GF-D8 (cell line): ENCODE measurements at regions not wholly inside any gene's neighbourhood (a gene's known extent, or its start where the extent isn't known, plus 50 kb on each side); places are given as distances from the start of the nearest gene placed in this dataset.
"Not testable (repeated sequence)": the region's sequence is repeated elsewhere in the genome, so short reads cannot be mapped to it uniquely, and the experiment has no call there.

Experiments used
- DNase-seq: peaks from one replicate; lab custom pipeline; 2025; lab: John Stamatoyannopoulos, UW

DNA sequence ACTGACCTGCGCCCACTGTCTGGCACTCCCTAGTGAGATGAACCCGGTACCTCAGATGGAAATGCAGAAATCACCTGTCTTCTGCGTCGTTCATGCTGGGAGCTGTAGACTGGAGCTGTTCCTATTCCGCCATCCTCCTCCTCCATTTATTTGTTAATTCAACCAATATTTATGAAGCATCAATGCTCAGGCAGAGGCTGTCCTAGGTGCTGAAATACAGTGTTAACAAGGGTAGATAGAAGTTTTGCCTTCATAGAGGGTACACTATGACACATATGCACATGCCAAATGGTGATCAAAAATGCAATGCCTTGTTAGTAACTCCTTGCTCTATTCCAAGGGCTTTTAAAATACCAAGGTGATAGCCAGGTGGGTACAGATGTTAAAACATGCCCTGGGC is 166.0 kb upstream of the CCL2 start:
- not testable (repeated sequence) for DNase-seq

DNA sequence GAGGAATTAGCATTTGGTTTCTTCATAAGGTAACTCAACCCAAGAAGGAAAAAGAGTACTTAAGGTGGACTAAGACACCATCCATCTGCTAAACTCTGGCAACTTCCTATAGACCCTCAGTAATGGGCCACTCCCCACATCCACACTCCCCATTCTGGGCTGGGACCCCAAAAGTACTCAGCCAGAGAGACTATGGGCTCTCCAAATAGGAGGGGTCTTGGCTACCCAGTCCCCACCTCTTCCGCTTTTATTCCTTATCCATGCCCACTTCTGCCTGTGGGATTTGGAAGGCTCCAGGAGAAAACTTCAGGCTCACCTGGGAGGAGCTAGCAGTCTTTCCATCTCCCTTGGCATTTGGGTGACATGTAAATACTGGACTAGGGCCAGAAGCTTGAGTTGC is 164.5 kb upstream of the CCL2 start:
- no peak for DNase-seq

DNA sequence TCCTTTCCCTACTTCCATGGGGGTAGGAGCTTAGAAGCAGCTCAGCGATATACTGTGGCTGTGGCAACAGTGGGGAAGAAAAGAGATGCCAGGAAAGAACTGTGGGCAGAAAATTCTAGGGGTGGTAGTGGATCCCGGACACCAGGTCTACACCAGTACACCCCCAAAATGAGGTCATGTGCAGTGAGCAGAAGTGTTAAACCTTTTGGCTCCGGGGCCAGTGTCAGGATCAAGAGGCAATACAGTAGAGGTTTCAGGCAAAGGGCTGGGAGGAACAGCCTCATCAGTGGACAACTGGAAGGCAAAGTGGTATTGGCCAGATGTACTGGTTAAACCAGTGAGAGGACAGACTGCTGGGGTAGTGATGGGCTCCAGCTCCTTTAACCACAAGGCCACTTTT is 163.1 kb upstream of the CCL2 start:
- DNase-seq: no peak

DNA sequence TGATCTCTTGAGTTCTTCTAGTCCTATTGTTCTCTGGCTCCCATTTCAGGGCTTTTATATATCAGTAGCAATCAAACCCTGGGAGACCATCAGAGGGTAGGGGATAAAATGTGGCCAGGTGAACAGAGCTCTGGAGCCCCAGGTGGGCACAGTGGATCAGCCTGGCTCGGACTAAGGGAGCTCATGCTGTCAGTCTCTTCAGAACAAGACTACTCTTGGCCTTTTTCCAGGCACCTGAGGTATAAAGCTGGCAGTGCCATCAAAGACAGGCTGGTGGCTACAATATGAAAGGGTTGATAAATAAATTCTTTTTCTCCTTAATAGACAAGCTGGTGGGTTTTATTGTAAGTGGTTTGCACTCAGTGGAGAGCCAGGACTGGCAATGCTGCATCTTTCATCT is 160.0 kb upstream of the CCL2 start:
- DNase-seq: no peak

DNA sequence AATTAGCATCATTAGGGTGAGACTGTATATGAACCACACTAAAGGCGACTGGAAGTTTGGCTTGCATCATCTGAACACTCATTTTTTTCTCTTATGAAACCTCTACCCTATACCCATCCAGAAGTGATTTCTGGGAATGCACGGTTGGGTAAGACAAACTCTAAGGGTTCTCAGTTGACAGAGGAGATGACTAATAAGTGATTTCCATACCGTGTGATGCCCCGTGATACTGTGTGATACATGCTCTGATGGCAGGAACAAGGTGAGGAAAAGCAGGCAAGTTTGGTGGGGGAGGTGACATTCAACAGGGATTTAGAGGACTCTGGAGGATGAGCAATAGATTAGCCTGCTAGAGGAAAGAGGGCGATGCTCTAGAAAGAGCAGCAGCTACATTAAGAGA is 156.4 kb upstream of the CCL2 start:
- no peak for DNase-seq

DNA sequence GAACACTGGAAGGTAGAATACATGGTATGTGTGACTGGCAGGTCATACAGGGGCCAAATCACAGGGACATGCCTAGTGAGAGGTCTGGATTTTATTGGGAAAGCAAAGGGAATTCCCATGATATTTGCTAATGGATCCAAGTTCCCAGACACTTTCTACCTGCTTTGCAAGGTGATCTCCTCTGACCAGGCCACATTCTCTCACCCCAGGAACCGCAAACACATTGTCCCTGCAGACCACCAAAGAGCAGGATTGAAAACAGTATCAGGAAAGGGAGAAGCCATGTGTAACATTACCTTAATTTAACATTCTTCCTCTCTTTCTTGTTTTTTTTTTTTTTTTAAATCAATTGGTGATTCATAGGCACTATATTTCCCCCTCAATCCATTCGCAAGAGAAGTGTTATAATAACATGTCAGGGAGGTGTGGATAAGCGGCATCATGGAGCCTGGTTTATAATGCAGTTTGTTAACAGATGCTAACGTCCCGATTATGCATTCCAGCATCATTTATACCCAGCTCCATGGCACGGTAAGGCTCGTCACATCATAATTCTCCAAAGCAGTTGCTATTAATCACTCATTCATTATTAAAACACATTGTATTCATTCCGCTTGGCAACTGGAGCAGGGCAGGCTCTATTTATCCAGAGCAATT is 155.1 kb upstream of the CCL2 start:
- DNase-seq: no peak

DNA sequence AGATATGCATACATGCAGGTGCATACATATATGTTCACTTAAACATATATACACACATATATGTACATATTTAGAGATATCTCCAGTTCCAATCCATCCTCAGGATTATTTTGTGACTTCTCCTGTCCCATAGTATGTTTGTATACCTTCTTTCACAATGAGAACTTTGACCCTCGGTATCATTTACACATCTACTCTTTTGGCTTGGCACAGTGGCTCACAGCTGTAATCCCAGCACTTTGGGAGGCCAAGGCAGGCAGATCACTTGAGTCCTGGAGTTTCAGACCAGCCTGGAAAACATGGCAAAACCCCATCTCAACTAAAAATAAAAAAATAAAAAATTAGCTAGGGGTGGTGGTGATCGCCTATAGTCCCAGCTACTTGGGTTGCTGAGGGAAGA is 148.1 kb upstream of the CCL2 start:
- DNase-seq: no peak

DNA sequence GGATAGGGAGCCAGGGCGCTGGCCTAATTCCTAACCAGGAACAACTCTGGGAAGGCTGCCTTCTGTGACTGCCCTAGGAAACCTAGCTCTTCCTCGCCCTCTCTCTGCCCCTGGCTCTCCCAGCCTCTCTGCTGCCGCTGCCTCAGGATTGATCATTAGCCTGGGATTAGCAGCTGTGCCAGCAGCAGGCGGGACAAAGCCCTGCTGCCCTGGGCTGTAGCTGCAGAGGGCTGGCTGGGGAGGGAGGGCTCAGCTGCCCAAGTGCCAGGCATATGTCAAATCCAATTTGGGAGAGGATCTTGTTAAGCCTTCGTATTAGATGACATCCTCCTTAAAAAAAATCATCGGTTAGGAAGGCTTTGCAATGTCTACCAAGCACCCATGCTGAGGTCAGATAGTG is 144.8 kb upstream of the CCL2 start:
- no peak for DNase-seq

DNA sequence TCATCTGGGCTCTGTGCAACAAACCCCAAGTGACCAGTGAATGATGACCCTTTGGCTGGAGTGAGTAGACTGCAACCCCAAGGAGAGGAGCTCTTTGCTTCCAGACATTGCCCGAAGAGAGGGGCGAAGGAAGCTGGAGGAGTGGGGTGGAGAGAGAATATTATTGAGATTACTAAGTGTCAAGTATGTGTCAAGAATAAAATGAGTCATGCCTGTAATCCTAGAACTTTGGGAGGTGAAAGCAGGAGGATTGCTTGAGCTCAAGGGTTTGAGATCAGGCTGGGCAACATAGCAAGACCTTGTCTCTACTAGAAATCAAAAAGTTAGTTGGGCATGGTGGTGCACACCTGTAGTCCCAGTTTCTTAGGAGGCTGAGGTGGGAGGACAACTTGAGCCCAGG is 142.0 kb upstream of the CCL2 start:
- no peak for DNase-seq

DNA sequence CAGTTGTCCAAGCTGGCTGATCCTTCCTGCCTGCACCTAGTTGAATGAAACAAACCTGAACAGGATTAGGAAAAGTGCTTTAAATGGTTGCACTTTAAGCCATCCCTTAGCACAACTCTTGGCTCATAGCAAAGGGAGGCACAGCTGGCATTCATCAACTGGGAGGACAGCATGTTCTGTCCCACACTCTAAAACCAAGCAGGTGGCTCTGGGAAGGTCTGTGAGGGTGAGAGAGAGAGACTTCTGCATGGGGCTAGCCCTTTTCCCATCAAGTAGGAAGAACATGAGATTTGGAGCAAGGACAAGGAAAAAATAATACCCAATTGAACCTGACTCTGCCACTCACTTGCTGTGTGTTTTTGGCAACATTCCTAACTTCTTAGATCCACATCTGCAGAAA is 140.9 kb upstream of the CCL2 start:
- no peak for DNase-seq

DNA sequence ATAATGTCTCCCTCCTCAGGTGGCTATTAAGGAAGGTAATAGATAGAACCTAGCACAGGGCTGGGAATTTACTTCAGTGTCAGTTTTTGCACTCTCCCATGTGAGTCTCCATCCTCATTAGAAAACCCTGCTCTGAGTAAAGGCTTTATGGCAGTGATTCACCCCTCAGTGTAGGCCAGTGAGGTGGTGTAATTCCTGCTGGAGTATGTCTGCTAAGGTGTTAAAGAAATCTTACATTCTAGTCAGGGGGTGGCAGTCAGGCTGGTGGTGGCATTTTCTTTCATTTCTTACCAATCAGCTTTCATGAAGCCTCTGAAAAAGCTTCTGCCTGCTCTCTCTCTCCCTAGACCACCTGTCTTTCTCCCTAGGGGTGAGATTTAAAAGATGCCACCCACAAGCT is 138.8 kb upstream of the CCL2 start:
- DNase-seq: no peak

DNA sequence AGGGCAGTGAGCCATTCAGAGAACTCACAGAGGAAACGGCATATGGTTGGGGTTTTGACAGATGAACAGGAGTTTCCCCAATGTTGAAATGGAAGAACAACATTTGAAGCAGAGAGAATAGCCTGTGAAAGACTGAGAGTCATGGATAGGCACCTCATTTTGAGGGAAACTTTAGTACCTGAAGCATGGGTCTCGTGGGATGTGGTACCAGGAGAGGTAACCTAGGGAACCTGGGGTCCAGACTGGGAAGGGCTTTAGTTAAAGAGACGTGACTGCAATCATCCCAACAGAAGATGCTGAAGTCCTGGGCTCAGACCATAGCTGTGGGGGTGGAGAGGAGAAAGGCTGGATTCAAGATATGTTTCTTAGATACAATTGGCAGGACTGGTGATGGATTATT is 137.8 kb upstream of the CCL2 start:
- DNase-seq: no peak

DNA sequence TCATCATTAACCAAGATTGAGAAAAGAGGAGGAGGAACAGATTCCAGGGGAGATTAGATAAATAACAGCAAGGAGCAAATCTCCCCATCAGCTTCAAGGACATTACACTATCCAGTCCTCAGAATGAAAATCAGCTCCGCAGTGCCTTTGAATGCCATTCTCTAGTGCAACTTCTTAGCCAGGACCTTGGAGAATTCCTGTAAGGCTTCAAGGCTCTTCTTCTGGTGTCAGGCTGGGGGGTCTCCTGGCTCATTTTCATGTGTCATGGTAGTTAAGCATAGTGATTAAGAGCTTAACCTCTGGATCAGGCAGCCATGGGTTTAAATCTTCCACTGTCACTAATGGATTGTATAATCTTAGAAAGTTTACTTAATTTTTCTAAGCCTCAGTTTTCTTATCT is 137.3 kb upstream of the CCL2 start:
- DNase-seq: no peak

DNA sequence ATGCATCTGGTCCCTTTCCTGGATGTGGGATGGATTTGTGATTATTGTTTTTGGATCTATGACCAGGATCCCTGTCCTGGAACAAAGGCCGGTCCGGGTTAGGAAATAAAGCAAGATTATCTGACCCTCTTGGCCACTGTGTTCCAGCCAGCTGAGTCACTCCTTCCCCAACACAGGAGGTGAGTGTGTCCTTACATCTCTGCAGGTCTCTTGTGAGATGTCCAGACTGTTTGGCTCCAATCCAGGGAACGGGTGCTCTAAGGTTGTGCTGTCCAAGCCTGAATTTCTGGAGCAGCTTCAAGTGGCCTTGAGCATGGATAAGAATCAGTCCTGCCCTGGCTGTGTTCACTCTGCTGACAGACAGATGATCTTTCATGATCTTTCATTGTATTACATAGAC is 136.5 kb upstream of the CCL2 start:
- DNase-seq: no peak

DNA sequence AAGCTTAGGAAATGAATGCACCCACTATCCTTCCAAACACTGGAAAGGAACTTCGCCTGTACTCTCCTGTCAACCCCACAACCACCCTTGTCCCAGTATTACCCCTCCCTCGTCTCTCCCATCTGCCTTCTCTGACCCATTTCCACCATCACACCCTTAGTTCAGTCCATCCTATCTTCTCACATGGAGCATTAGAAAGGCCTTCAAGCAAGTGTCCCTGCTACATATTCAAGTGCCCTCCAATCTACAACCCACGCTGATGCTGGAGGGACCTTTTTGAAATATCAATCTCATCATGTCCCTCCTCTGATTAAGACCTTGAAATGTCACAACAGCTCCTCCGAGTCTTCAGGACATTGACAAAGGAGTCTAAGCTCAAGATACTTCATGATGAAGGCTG is 133.8 kb upstream of the CCL2 start:
- no peak for DNase-seq

DNA sequence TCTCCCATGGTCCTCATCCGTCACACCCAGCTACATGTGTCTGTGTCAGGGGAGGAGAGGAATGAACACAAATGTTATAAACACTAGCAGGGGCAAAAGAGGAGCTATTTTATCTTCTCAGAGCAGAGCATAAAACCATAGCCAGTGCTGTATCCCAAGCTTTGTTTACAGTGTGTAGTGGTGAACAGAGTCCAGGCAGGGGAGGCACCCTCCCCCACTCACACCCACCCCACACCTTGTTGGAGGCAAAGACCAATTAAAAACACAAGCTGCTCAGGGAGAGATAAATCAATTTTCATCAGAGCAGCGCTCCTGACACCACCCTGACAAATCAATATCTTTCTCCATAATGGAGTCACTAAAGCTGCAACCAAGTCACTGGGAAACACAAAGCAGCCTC is 132.6 kb upstream of the CCL2 start:
- no peak for DNase-seq

DNA sequence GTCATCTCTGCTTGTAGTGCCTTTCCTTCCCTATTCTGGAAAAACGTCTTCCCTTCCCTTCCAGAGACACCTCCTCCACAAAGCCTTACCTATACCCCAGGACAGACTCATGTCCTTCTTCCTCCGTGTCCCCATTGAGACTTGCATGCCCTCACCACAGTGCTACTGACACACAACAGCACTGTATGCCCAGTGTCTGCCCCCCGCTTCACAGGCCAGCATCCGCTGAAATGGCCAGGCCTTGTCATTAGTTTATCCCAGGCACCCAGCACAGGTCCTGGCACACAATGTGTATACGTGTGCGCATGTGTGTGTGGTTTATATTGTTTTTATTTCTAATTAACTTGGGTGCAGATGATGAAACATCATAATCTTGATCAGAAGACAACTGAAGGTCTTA is 130.1 kb upstream of the CCL2 start:
- no peak for DNase-seq

DNA sequence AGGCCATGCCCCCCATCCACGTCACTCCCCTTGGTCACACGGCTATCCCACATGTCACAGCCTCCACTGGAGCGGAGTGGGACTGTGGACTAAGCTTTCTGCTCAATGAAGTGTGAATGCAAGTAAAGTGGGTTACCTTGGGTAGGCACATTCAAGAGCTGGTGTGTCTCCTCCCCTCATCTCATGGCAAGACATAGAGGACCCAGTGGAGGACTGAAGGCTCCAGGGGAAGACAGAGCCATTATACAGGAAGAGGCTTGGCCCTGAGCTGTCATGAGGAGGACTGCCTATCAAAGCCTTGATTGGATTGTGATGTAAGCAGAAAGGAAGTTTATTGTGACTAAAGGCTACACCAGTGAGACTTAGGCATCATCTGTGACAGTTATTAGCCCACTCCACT is 129.2 kb upstream of the CCL2 start:
- DNase-seq: no peak

DNA sequence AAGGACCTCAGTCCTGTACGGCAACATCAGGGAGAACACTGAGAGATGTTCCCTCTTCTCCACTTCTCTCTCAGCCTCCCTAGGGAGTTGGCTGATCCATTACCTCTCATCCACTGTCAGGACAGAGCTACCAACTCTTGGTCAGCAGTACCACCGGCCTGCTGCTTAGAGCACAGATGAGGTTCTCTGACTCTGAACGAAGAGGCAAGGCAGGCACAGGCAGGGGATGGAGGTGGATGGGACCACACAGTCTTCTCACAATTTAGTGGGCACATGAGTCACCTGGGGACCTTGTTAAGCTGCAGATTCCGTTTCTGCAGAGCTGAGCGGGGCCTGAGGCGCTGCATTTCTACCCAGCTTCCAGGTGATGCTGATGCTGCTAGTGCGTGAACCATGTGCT is 128.6 kb upstream of the CCL2 start:
- no peak for DNase-seq

DNA sequence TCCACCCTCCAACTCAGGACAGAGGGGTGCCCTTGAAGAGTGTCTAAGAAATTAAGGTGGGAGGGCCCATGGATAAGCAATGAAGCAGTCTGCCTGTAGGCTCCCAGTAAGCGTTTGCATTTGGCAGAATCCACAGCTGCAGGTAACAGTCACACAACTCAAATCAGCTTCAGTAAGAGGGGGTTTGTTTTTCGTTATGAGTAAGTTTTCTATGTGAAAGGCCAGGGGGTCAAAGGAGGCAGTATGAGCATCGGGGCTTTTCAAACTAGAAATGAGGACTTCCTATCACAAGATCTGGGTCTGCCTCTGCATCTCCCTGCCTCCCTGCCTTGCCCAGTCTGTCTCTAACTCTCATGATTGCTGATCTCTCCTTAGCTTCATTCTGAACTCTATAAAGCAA is 128.1 kb upstream of the CCL2 start:
- DNase-seq: no peak

DNA sequence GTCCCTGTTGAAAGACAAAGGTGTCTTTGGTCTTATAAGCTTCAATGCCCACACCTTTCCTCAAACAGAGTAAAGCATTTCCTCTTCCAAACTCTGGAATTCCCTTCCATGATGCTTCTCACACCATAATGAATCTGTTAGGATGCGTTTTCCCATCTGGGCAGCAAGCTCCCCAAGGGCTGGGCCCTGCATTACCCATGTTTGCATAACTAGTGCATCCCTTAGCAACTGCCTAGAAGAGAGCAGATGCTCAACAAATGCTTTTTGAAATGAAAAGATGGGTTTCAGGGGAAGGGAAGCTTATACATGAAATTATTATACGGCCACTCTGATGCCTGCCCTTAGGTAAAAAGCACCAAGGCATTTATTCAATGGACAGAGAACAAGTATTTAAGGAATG is 124.5 kb upstream of the CCL2 start:
- no peak for DNase-seq

DNA sequence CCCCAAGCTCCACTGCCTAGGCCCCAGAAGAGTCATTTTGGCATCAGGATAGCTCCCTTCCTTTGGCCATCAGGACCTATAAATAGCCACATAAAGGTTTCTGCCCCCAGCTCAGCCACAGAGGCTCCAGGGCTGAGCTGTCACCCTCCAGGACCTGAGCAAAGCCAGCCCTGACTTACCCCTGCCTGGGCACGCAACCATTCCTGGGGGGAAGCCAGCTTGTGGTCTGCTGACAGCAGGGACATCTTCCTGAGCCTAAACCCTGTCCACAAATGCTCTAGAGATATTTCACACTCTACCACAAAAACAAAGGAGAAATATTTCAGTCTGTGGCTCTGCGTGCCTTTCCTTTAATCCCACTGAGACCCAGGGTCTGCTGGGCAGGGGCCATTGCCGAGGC is 123.7 kb upstream of the CCL2 start:
- no peak for DNase-seq

DNA sequence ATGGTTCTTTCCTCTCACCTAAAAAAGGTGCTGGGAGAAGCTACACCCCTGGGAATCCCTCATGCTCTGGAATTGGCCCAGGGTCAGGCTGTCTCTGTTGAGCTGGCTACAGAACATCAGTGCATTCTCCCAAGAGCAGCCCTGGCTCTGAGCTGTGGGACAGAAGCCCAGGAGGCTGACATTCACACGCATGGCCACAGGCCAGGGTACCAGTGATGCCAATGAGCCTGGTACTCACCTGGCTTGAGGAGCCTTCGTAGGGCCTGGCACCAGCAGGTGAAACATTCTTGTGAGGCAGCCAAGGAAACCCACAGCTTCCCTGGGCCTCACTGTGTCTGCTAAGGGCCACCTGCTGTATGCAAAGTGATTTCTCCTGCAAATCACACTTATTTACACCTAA is 121.7 kb upstream of the CCL2 start:
- DNase-seq: no peak

DNA sequence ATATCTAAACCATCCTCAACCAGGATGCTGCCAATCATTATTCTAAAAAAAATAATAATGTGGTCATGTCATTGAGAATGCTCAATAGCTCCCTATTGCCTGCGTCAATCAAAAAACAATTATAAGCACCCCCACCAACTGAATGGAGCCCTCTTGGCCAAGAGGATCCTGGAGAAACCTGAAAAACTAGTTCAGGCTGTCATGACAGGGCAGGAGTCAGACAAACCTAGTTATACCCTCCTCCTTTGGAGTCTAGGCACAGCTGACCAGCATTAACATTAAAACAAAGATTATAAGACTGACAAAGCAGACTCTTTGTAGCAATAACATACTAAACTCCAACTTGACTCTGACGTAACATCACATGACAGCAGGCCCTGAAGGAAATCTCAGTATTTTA is 119.2 kb upstream of the CCL2 start:
- DNase-seq: no peak

DNA sequence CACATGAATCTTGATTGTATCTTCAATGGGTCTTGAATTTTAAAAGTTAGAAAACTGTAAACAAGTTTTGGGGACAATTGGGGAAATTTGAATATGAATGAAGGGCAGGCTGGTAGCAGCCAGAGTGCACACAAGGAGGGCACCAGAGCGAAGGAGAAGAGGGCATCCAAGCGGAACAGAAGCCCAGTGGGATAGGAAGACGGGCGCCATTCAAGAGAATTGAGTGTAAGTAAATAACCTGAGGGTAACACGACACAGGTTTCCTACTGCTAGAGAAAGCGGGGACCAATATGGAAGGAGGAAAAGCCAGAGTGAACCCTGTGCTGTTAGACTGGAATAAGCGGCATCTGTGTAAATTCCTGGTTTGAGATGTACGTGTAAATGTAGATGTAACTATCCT is 115.1 kb upstream of the CCL2 start:
- DNase-seq: no peak
